ENCODE measurements at regions not wholly inside any gene's neighbourhood (a gene's known extent, or its start where the extent isn't known, plus 50 kb on each side); places are given as distances from the start of the nearest gene placed in this dataset.

DNA sequence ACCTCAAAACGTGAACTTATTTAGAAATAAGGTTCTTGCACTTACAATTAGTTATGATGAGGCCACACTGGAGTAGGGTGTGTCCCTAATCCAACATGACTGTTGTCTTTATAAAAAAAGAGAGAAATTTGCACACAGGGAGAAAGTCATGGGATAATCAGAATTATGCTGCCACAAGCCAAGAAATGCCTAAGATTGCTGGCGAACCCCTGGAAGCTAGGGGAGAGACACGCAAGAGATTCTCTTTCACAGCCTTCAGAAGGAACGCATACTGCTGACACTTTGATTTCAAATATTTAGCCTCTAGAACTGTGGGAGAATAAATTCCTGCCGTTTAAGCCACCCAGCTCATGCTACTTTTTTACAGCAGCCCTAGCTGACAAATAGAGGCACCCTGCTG lies 138.3 kb downstream of the CCDC71L start:
- no peak for DNase-seq
- no peaks in the 10 kb centered on the region for H3K9me3 ChIP-seq
- TF ChIP-seq POLR2A (IDR thresholded peaks at IDR 0.05) = no peak
- TF ChIP-seq, protein P1, sequence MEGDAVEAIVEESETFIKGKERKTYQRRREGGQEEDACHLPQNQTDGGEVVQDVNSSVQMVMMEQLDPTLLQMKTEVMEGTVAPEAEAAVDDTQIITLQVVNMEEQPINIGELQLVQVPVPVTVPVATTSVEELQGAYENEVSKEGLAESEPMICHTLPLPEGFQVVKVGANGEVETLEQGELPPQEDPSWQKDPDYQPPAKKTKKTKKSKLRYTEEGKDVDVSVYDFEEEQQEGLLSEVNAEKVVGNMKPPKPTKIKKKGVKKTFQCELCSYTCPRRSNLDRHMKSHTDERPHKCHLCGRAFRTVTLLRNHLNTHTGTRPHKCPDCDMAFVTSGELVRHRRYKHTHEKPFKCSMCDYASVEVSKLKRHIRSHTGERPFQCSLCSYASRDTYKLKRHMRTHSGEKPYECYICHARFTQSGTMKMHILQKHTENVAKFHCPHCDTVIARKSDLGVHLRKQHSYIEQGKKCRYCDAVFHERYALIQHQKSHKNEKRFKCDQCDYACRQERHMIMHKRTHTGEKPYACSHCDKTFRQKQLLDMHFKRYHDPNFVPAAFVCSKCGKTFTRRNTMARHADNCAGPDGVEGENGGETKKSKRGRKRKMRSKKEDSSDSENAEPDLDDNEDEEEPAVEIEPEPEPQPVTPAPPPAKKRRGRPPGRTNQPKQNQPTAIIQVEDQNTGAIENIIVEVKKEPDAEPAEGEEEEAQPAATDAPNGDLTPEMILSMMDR (IDR thresholded peaks at IDR 0.05) = no peak
- intact Hi-C loops (cut with DNase I; ENCODE audit: low total_unique reads) = no loop called here
- 64 to 71% methylated on average over 5 of the region's 5 CpGs for WGBS, 2 donors
- no peak overlapping the region for H3K4me3 ChIP-seq
- H3K36me3 ChIP-seq (ENCODE audit: low read depth, missing control alignments) = no peaks in the 10 kb centered on the region
- no peak overlapping the region for H3K27ac ChIP-seq
- H3K4me1 ChIP-seq = no peaks in the 10 kb centered on the region
- no peaks in the 10 kb centered on the region for H3K27me3 ChIP-seq

DNA sequence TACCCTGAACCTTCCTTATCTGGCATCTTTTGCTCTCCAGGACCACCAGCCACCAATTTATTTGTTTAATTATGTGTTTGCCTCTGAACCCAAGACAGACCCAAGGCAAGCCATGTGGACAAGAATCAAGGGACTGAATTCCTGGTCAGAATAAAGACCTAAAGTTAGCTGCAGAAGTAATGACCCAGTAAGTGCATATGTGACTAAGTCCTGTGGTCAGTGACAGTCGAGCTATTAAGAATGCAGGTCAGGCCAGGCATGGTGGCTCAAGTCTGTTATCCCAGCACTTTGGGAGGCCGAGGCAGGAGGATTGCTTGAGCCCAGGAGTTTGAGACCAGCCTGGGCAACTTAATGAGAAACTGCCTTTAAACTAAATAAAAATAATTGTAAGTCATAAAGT lies 139.4 kb downstream of the CCDC71L start:
- TF ChIP-seq, protein P1 (IDR thresholded peaks at IDR 0.05) = no peak
- TF ChIP-seq POLR2A (IDR thresholded peaks at IDR 0.05) = no peak

DNA sequence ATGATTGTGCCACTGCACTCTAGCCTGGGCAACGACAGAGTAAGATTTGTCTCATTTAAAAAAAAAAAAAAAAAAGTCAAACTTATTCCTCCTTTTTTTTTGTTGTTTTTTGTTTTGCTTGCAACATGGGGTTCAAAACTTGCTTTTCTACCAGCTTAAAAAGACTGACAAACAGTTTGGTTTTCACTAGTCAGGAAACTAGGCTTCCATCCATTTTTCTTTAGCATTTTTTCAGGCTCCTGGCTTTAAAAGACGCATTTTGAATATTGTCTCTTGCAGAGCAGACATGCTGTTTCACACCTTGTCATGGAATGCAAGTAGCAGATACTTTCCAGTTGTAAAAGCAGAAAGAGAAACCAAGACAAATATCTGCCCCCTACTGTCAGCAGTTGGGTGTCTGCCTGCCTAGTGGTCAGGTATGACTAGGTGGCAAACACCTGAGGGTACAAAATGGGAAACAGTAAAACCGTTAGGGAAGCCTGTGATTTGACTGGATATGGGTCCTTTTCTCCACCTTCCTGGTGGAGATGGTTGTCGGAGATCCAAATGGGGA lies 139.9 kb downstream of the CCDC71L start:
- DNase-seq = no peak
- Histone ChIP-seq H3K4me3 (no peak overlapping the region), H3K9me3 (no peaks in the 10 kb centered on the region), H3K27me3 (no peaks in the 10 kb centered on the region), H3K4me1 (no peaks in the 10 kb centered on the region), H3K27ac (no peak overlapping the region), H3K36me3 (ENCODE audit: low read depth, missing control alignments) (no peaks in the 10 kb centered on the region)
- TF ChIP-seq, protein P1 (IDR thresholded peaks at IDR 0.05) = no peak
- TF ChIP-seq POLR2A (IDR thresholded peaks at IDR 0.05) = no peak
- 77% methylated on average over 4 of the region's 4 CpGs for WGBS, 2 donors
- intact Hi-C loops (cut with DNase I; ENCODE audit: low total_unique reads) = no loop called here

More for the DNA sequence above, 139.4 kb downstream of the CCDC71L start:
- H3K9me3 ChIP-seq = no peaks in the 10 kb centered on the region
- intact Hi-C loops (cut with DNase I; ENCODE audit: low total_unique reads) = no loop called here
- no peaks in the 10 kb centered on the region for H3K4me1 ChIP-seq
- H3K4me3 ChIP-seq = no peak overlapping the region
- DNase-seq = no peak
- H3K27ac ChIP-seq = no peak overlapping the region
- no peaks in the 10 kb centered on the region for H3K27me3 ChIP-seq
- WGBS, 2 donors = 81 to 87% methylated on average over 2 of the region's 2 CpGs
- no peaks in the 10 kb centered on the region for H3K36me3 ChIP-seq (ENCODE audit: low read depth, missing control alignments)

DNA sequence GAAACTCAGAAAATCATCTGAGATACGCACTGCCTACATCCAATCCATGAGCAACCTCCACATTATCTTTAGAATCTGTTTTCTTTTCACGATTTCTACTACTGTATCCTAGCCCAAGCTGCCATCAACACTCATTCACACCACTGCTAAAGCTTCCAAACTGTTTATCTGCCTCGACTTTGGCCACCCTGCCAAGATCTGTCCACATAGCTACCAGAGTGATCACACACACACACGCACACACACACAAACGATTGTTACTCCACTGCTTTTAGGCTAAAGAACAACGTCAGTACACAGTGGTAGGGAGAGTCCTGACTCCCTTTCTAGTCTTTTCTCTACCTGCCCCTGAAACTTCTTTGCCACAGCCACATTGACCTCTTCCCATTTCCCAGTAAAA lies 142.0 kb downstream of the CCDC71L start:
- DNase-seq = no peak
- WGBS, 2 donors = 70 to 82% methylated on average over 6 of the region's 6 CpGs
- intact Hi-C loops (cut with DNase I; ENCODE audit: low total_unique reads) = no loop called here
- no peaks in the 10 kb centered on the region for H3K27me3 ChIP-seq
- no peaks in the 10 kb centered on the region for H3K4me1 ChIP-seq
- TF ChIP-seq, protein P1 (IDR thresholded peaks at IDR 0.05) = no peak
- TF ChIP-seq POLR2A (IDR thresholded peaks at IDR 0.05) = no peak
- no peaks in the 10 kb centered on the region for H3K9me3 ChIP-seq
- H3K27ac ChIP-seq = no peak overlapping the region
- H3K36me3 ChIP-seq (ENCODE audit: low read depth, missing control alignments) = no peaks in the 10 kb centered on the region
- H3K4me3 ChIP-seq = no peak overlapping the region

DNA sequence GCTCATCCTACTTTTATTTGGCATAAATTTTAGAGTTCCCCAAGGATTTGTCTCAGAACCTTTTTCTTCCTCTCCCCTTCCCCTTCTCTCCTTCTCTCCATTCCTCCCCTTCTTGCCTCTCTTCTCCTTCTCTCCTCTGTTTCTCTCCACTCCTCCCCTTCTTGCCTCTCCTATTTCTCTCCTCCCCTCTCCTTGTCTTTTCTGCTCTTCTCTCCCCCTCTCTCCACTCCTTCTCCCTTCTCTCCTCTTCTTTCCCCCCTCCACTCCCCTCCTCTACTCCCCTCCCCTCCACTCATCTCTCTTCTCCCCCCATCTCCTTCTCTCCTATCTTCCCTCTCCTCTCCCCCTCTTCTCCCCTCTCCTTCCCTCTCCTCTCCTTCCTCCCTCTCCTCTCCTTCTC lies 142.7 kb downstream of the CCDC71L start:
- no peak overlapping the region for H3K4me3 ChIP-seq
- H3K27ac ChIP-seq = no peak overlapping the region
- intact Hi-C loops (cut with DNase I; ENCODE audit: low total_unique reads) = no loop called here
- H3K36me3 ChIP-seq (ENCODE audit: low read depth, missing control alignments) = no peaks in the 10 kb centered on the region
- no peaks in the 10 kb centered on the region for H3K9me3 ChIP-seq
- H3K27me3 ChIP-seq = no peaks in the 10 kb centered on the region
- no peaks in the 10 kb centered on the region for H3K4me1 ChIP-seq
- TF ChIP-seq, protein P1 (IDR thresholded peaks at IDR 0.05) = no peak
- TF ChIP-seq POLR2A (IDR thresholded peaks at IDR 0.05) = no peak
- DNase-seq = no peak
